GM21423 (cell line): ENCODE measurements at regions not wholly inside any gene's neighbourhood (a gene's known extent, or its start where the extent isn't known, plus 50 kb on each side); places are given as distances from the start of the nearest gene placed in this dataset.

Source experiments
- ATAC-seq: cut with Tn5 transposase; IDR thresholded peaks from one replicate; pipeline ENCODE4 v1.9.1; 2021; ENCODE audit warnings: mild to moderate bottlenecking, moderate library complexity; ENCODE audit not compliant: unreplicated experiment

DNA sequence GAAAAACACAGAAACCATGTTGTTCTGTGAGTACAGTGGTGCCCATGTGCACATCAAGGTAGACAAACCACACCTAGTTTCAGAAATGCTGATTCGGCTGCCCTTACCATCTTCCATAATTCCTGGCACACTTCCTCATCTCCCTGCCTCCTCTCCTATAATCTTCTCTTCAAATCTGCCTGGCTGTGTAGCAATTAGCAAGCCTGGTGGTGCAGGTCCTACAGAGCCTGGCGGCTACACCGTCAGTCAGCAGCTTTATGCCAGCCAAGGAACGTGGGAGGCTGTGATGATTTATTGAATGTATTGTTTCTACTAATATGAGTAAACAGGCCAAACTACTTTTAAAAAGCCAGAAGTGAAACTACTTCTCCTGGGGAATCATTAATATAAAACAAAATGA is 106.8 kb downstream of the SEMA6D start:
- no peak for ATAC-seq

DNA sequence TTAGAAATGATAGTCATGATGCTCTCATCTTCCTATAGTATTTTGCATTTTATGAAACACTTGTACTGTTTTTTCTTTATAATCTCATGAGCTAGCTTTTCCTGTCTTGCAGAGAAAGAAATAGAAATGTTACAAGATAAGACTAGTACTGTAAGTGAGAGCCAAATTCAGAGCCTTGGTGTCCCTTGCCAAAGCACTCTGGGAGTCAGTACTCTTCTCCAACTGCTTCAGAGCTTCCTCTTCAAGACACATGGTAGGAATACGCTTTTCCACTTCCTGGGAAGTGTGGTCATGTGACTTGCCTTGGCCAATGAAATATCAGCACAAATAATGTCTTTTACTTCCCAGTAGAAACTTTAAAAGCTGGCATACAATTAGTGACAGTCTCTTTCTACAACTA is 112.4 kb downstream of the SEMA6D start:
- ATAC-seq = no peak

DNA sequence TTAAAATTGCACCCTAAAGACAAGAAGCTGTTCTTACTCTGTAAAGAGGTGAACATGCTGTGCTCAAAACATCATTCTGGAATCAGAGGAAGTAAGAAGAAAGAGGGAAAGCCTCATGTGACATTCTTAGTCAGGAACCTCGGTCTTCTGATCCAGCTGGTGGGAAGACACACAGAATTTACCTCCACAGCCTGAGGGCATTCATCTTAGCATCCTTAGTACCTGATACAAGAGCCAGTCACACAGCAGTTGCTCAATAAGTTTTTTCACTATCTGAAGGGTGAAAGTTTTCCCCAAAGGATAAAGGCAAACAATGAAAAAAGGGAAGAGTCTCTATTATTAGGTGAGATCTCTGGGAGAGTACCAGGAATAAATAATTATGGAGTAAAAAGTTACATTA is 116.8 kb downstream of the SEMA6D start:
- ATAC-seq = no peak

DNA sequence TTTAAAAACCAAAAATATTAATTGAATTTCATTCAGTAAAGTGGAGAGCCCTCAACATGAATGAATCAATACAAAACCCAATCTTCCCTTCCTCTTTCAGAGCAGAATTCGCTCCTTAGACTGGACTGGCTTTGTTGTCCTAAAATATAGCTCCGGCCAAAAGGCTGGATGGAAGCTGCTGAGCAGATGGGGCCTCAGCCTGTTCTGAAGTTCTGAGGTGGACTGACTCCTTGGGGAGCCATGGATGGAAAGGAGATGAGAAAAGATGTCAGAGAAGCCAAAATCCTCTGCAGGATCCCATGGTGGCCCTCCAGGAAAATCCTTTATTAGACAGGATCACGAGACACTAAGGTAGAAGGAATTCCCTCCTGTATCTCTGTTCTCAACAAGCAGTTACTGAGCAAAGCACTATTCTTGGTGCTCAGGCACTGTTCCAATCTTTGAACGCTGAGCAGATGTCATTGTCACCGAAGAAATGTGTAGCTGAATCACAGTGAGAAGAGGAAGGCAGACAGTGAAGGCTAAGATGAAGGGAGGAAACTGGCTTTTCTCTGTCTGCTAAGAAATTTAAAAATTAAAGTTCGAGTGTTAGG is 122.0 kb downstream of the SEMA6D start:
- ATAC-seq = no peak

DNA sequence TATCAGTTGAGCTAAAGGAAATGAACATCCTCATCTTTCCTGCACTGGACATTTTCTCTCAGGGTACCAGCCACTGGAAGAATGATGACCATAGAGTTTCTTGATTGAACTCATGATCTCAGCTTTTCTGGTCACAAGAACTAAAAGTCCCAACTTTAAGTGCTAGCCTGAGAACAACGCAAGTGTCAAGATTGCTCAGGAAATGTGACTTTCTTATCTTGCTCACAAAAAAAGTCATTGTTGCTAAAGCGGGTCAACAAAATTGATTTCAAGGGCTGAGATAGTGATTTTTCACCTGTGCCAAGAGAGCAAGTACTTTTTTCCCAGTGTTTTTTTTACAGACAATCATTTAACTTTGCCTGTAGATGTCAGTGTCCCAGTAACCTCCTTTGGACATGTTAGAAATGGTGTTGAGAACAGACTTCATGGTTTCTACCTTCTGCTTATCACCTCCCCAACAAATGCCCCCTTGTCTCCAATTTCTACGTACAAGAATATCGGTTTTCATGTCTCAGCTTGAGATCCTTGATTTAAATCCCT is 125.9 kb downstream of the SEMA6D start:
- no peak for ATAC-seq

DNA sequence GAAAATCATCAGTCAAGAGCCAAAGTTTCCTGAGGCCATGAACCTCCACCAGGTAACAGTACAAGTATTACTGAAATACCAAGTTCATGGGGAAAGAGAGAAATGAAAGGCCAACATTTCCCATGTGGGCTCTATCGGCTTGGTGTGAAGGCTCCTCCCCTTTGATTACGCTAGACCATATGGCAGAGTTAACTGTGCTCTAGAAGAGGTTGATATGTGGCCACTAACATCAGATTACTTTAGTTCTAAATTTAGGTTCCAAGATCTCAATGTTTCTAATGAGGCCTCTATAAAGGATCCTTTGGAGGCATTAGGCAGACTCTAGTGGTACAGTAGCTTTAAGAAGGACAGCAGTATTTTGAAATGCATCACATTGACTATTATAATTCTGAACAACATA is 127.1 kb downstream of the SEMA6D start:
- ATAC-seq = no peak

DNA sequence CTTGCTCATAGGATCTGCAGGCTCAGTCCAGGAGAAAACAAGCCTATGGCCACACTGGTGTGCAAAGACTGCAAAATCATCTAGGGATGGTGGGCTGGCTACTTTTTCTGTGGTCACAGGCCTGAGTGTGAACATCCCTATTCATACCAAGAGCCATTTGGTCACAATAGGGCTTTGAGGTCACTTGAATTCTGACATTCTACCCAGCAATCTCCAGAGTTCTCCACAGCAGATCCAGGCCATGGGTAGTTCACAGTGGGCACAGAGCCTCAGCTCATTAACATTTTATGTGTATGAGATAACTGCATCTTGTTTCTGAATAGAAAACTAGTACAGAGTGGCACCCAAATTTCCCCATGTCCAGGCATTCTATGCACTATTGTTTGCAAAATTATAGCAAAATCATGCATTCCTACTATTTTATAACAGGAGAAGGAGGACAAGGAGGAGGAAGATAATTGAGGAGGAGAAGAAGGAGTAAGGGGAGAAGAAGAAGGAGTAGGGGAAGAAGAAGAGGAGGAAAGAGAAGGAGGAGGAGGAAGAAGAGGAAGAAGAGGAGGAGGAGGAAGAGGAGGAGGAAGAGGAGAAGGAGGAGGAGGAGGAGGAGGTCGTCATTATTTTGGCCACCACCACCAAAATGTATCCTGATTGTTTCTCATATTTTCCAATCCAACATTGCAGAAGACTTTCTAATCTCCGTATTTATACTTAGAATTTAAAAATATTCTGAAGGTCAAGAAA is 129.0 kb downstream of the SEMA6D start:
- ATAC-seq = no peak

DNA sequence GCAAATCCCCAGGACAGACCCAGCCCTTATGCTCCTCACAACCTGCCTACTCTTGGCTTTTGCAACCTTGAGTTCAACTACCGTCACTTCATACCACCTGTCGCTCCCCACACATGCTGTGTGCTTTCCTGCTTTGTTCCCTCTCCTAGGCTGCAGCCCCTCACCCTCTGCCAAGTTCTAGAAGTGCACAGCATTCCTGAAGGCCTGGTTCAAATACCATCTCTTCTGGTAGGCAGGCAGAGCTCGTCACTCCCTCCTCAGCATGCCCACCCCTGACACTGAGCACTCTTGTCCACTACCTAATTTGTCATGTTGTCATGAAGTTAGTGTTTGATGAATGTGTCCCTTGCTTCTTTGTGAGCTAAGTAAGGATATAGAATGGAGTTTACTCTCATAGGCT is 129.6 kb downstream of the SEMA6D start:
- no peak for ATAC-seq

DNA sequence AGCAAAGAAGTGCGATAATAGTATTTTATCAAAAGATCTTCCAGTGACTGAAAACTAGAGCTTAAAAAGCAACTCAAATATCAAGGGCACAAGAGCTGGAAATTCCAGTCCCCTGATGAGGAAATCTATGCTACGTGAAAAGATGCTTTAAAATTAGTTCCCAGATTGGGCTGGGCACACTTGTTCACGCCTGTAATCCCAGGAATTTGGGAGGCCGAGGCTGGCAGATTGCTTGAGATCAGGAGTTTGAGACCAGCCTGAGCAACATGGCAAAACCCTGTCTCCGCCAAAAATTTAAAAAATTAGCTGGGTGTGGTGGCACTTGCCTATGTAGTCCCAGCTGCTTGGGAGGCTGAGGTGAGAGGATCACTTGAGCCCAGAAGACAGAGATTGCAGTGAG is 138.8 kb downstream of the SEMA6D start:
- ATAC-seq = no peak

DNA sequence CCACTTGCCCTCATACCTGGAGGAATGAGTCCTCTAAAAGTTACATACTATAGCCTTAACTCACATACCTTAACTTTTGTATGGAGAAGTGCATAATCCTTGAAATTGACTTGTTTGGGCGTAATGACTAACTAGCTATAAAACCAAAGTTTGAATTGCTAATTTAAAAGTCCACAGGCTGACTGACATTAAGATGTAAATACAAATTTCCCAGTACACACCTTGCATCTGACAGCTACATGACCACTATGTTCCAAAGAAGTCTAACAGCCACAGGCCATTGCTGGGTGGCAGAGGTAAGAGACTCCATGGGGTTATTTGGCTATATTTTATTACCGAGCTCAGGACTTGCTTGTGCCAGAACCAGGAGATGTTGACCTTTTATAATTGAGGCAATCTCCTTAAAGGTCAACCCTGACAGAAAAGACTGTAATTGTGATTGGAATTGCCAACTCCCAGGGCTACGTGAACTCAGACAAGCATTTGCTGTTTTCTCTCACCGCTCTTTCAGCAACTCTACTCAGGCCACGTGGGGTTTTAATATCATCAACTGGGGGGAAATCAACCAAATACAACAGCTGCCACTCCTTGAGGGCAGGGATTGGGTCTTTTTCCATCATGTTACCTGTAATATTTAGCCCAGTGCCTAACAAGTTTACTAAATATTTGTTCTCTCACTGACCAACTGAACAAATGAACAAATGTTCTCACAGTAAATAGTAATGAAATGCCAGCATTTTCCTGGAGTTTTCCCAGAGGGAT is 139.9 kb downstream of the SEMA6D start:
- no peak for ATAC-seq

DNA sequence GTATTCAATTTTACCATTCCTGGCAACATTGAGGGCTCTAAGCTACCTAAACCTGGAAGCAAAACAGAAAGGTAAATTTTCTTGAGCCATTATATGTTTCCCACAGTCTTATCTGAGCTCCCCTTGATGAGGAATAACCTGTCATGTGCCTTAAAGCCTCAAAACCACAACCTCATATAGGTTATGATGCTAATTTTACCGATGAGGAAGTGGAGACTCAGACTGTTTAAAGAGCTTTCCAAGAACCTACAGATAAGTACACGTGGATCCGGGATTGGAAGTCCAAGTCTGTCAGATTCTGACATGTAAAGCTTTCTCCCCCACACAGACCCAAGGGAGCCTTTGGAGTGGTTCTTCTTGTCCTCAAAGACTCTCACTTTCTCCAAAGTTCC is 140.5 kb downstream of the SEMA6D start:
- peak; percentile 47 for ATAC-seq

DNA sequence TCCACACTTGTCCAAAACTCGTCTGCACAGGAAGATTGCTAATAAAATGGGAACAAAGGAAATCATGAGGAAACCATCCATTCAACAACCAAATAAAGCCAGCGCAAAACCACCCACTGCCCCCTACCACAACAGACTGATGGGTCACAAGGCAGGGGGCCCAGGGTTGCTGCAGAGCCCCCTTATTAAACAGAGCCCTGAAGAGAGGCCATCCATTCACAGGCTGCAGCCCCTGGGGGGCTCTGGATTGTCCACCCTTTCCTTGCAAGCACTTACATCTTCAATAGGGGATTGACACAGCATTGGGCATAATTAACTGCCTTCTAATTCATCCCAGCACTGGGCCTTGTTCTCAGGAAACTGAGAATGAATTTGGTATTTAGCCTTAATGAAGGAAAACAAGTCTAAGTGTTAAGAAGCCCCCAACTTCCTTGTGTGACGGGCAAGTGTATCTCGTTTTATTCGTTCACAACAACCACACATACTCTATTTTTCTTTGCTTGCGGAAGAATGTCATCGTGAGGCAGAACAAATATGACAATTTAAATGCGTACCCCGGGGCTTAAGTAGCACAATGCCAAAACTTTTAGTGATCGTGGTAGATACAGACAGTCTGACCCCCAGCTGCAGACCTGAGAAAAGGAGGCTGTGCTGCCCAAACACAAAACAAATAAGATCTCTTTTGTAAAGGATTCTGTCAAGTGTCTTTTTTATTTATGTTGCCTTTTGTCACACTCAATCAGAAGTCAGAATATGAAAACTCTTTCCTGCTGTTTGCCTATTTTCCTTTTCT is 144.0 kb downstream of the SEMA6D start:
- ATAC-seq = no peak

DNA sequence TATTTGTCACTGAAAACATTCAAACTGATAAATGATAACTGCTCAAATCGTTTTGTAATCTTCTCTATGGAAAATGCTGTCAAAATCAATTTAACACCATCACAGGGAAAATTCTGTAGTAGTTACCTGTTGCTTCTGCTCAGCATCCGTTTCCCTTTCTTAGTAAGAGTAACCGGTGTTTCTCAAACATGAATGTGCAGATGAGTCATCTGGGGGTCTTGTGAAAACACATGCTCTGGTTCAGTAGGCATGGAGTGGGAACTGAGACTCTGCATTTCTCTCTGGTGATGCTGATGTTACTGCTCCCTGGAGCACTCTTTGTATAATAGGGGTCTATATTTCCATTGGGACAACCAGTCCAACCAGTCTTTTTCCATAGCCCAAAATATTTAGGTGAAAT is 145.1 kb downstream of the SEMA6D start:
- peak; percentile 74 for ATAC-seq

DNA sequence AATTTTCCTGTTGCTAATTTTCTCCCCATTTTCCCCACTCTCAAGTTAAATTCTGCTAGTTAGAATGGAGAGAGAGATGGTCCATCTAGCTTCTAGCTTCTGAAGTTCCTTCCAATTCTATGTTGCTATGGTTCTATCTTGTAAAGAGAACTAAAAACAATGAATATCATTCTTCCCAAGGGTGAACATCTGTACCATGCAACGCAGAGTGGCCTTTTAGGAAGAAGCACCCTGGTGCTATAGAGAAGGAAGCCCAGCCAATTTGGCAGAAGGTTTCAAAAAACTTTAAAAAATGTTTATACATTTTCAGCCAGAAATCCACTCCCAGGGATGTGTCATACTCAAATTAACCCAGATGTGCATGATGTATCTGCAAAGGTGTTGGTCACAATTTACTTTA is 149.1 kb downstream of the SEMA6D start:
- no peak for ATAC-seq

DNA sequence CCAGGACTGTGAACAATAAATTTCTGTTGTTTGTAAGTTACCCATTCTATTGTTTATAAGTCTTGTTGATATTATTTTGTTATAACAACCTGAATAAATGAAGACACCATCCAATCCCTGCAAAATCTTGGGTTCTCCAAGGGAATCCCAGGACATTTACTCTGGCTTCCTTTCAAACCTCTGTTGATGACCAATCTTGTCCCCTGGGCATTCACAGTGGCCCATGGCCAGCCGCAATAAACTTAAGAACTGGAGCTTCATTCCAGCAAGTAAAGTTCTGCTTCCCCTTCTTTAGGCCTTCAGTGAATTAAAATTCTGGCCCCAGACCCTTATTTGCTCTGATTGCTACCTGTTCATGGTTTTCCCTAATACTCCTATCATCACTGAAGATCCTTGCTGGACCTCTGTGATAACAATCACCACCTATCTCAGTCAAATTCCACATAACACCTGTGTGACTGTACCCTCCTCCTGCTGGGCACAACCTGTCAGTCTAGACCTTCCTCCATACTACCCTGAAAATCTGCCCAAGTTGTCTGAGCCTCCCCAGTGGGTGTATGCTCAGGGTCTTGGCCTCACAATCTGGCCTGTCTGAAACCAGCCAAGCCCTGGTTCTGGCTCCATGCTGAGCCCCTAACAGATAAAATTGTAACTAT is 153.1 kb downstream of the SEMA6D start:
- no peak for ATAC-seq

DNA sequence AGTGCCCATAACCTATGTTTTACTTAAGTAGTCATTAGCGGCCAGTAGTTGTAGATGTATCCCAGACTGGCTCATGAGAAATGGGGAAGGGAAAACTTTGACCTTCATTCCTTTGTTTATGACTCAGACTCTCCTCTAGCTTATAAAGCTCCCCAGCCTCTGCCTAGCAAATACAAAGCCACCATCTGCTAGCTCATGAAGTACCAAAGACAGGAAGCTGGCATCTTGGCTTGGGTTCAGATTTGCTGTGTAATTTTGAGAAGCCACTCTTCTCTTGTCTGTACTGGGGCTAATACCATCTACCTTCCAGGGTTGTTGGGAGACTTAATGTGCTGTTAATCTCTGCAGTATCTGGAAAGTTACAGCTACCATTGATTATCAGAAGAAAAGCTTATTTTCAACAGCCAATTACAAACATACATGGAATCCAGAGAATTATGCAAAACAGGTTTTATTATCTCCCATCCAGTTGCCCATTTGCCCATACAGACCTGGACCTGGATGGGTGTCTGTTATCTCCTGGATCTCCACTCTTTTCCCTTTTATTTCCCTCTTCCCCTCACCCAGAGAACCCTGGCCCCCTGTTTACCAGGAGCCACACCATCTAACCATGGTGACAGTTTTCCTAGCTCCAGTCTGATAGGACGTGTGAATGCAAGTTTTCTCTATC is 153.8 kb downstream of the SEMA6D start:
- no peak for ATAC-seq

DNA sequence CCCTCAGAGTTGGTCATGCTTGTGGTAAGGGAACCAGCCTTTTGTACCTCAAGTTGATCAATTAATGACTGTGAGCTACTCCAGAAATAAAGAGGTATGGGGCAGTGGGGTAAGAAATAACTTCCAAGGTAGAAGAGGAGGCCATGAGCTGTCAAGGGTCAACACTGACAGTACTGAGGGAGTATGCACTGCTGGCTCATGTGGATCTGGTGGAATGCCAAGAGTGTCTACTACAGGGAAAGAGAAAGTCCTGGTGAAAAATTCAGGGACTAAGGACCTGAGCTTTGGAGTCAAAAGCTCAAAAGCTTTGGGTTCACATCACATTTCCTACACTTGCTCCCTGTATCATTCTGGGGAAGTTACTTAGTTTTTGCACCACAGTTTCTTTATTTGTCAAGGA is 154.9 kb downstream of the SEMA6D start:
- ATAC-seq = no peak

DNA sequence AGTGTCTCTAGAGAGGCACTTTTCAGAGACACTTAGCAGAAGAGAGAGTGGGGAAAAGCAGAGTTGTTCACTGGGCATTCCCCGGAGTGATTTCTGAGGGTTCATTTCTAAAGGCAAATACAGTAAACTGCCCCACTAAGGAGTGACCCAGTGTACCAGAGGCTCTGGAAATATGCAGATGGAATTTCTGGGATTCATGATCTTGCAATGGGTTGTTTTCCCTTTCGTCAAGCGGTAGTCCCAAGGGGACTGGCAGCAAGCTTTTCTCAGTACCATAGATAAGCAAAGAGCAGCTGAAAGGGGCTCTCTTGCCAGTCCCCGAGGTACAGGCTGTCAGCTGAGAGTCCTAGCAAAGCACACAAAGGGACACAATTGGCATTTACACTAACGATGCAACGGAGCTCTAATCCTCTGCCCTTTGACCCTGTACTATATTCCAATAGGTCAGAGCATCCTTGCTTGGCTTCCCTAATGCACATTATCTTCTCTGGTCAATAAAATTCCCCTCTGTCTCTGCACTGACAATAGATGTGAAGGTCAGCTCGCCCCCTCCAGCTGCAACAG is 155.6 kb downstream of the SEMA6D start:
- no peak for ATAC-seq

DNA sequence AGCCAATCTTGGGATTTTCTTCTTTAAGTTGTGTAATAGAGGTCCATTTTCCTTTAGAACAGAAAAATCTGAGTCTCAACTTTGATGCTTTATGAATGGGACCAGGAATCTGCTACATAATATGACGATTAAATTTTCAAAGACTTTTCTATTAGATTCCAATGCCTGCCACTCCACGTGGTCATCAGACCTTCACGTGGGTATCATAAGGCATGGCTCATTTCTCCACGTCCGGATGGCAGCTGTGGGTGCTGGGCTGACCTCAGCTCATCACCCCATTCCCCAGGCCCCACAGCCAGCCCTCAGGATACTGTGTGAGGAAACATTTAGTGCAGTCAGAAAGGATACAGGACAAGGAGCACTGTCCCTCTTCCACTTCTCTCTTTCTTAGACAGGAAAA is 159.7 kb downstream of the SEMA6D start:
- no peak for ATAC-seq

DNA sequence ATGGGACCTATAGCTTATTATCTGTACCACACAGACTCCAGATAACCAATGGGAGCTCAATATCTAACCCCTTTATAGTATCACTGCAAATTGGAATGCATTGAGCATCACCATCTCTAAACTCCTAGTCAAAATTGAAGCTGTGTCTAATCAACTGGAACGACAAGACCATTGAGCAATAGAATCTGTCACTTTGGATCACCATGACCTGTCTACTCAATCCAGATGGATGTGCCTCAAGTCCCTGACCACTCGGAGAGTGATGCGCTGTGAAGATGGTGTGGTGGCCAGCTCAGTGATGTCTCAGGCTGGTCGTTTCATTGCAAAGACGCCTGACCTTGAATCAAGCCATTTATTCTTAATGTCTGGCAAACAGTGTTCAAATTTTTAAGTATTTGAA is 160.5 kb downstream of the SEMA6D start:
- no peak for ATAC-seq
